Frontal cortex (tissue), 3 donors: ENCODE measurements at regions not wholly inside any gene's neighbourhood (a gene's known extent, or its start where the extent isn't known, plus 50 kb on each side); places are given as distances from the start of the nearest gene placed in this dataset.
"Not testable (repeated sequence)": the region's sequence is repeated elsewhere in the genome, so short reads cannot be mapped to it uniquely, and the experiment has no call there.

Experiments used
- DNase-seq, 2 donors: peaks; one replicate each; pipeline ENCODE4 v3.0.0; 2012; ENCODE audit warnings: low spot score in 2 of 2
- FAIRE-seq: peaks from 2 replicates; lab custom pipeline; 2012; peaks lifted over from hg19 to GRCh38; lab: Jason Lieb, UNC
- donor health status: control.
- donor health status: control.
- donor health status: control.

DNA sequence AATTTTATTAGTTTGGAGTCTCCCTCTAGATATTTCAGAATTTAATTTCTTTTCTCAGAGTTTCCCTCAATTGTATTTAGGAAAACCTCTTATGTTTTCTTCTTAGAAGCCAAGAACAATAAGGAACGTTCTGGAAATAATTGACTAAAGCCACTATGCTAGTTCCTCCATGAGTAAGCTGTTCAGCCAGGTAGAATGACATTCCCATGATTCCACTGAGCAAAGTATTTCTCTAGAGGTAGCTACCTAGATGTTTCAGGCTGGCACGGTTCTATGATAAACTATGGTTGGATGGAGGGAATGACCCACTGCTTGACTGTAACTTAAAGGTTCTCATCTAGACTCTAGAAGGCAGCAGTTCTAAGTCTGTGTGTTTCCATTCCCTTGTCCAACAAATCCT lies 62.4 kb downstream of the CLDN17 start:
- FAIRE-seq, result no peak
- DNase-seq, result no peak

DNA sequence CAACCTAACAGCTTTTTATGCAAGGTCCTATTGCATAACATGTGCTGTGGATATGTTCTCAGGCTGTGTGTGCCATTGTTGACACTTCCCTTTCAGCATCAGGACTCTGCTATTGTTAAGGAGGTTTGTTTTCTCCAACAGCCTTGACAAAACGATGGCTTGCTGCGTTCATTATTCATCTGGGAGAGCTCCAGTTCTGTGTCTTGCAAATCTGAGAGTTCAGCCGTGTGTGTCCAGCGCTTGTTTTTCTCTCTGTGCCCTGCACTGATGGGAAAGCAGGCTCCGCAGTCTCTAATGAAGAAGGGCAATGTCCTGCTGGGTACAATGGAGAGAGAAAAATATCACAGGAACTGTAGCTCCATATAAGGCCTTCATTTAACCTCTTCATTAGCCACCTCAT lies 63.7 kb downstream of the CLDN17 start:
- FAIRE-seq (no peak), DNase-seq (no peak)

DNA sequence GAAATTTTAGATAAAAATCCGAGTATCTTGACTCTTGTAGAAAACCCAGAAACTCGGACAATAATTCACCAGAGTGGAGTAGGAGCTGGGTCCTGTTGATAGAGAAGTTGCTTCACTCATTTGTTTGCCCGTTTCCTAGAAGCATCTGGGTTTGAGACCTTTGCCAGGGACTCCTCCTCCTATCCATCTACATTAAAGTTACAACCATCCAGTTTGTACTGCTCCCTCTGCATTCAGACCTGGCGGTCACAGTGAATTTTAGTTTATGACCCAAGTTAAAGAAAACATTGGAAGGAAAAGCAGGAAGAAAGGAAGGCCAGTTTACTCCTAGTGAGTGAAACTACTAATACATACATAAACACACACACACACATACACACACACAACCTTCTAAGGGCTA lies 64.6 kb downstream of the CLDN17 start:
- DNase-seq (no peak), FAIRE-seq (no peak)

DNA sequence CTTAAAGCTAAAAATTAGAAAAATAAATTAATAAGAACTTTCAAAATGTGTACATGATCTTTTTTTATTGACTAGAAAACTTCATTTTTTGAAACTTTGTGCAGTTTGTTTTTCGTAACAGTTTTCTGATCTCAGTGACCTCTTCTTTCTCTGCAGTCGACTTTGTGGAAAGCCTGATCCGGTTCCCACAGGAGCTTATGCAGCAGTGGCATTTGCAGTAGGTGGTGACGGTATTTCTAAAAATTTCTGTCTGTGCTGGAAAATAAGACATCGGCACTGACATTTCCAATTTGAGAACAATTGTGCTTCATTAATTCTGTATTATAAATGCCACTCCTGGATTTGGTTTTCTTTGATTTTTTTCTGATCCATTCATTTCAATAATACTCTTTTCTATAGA lies 68.8 kb downstream of the CLDN17 start:
- no peak for DNase-seq
- no peak for FAIRE-seq

DNA sequence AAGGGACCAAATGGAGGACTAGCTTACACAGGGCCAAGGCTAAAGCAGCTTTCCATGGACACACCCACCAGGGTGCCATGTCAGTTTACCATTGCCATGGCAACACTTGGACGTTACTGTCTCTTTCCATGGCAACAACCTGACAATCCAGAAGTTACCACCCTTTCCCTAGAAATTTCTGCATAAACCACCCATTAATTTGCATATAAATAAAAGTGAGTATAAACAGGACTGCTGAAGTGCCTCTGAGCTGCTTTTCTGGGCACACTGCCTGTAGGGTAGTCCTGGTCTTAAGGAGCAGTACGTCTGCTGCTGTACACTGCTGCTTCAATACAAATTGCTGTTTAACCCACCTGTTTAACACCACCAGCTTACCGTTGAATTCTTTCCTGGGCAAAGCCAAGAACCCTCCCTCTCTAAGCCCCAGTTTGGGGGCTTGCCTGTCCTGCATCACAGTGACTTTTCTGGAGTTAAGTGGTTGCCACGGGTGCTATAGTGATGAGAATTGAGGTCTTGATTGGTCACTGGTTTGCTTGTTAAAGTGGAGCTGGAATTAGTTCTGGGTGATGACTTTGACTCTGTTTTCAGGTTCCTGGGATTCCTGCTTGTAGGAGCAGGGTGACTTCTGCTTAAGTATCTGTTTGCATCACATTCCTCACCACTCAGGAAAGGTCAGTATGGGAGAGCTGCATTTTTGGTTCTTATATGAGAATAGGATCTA lies 83.2 kb downstream of the CLDN17 start:
- DNase-seq (no peak), FAIRE-seq (no peak)

DNA sequence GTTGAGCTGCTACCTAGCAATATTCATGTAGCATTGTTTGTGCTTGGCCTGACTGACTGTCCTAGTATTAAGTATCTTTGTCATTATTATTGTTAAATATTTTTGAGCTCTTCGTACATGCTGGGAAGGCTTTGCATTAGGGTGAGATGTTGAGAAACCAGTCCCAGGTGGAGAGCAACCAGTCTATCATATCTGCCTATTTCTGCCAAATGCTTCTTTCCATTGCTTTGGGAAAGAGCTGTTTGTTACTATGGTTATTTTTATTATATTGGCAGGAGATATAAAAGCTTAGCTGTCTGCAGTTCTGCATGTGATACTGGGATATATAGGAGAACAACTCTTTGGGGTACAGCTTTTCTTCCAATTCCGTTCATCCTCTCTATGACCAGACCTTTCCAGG lies 85.1 kb downstream of the CLDN17 start:
- DNase-seq, result no peak

DNA sequence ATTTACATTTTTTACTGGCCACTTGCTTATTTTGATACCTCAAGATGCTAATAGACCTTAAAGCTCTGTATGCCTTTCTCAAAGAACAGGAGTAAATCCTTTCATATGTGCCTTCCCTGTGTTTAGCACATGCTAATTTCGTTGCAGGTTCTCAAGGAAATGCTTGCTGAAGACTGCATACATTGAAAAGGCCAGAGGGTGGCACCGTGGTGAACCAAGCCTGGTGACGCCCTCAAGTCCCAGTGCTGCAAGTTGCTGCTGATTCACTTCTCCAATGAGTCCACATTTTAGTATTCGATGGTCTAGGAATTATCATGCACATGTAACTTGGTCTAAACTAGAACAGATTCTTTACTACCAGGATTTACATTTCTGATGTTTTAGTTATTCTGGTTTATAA lies 94.1 kb downstream of the CLDN17 start:
- FAIRE-seq (no peak), DNase-seq (no peak)

More for the DNA sequence above, 85.1 kb downstream of the CLDN17 start:
- FAIRE-seq, result no peak

DNA sequence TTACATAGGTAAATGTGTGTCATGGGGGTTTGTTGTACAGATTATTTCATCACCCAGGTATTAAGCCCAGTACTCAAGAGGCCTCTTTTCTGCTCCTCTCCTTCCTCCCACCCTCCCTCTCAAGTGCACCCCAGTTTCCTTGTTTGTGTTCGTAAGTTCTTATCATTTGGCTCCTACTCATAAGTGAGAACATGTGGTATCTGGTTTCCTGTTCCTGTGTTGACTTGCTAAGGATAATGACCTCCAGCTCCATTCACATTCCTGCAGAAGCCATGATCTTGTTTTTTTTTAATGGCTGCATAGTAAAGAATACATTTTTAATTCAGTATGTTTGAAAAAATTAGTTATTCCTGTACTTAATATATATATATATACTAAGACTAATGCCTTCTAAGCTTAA lies 107.7 kb downstream of the CLDN17 start:
- no peak for FAIRE-seq

DNA sequence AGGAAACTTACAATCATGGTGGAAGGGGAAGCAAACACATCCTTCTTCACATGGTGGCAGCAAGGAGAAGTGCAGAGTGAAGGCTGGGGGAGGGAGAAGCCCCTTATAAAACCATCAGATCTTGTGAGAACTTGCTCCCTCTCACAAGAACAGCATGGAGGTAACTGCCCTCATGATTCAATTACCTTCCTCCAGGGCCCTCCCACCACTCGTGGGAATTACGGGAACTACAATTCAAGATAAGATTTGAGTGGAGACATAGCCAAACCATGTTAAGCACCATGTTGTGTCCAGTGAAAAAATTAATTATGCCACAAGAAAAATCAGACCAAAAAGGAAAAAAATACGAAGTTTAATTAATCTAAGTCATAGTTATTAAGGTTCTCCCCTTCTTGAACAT lies 109.5 kb downstream of the CLDN17 start:
- no peak for FAIRE-seq
- no peak for DNase-seq

More for the DNA sequence above, 107.7 kb downstream of the CLDN17 start:
- DNase-seq, result no peak

DNA sequence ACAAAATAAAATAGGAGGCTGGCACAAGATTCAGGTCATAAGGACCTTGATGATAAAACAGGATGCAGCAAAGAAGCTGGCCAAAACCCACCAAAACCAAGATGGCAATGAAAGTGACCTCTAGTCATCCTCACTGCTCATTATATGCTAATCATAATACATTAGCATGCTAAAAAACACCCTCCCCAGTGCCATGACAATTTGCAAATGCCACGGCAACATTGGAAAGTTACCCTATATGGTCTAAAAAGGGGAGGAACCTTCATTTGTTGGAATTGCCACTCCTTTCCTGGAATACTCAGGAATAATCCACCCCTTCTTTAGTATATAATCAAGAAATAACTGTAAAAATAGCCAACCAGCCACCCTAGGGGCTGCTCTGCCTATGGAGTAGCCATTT lies 108.8 kb upstream of the GRIK1 start:
- DNase-seq (no peak), FAIRE-seq (no peak)

DNA sequence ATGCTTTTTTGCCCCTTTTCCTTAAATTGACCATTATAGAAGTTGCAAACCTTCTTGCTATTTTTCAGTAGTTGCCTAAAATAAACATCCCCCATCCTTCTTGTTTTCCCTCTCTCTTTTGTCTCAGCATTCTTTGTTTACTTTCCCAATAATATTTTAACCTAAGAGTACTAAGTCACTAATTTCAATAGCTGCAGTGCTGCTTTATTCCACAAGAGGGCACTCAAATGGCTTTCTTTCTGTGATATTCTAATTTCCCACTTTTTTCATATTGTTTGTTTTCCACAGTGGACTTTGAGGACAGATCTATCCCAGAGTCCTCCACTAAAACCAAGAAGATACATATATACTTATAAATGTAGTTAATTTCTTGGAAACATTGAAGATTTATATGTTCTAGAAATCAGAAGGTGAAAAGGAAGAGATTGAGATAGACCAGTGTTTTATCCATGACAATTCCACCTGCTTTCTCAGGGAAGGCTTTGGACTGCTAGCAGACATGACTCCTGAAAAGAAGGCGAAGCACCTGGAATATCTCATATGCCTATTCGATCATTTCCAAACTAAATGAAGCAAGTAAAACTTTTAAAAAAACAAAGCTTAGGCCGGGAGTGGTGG lies 104.8 kb upstream of the GRIK1 start:
- FAIRE-seq (peak; percentile 59), DNase-seq (no peak)

DNA sequence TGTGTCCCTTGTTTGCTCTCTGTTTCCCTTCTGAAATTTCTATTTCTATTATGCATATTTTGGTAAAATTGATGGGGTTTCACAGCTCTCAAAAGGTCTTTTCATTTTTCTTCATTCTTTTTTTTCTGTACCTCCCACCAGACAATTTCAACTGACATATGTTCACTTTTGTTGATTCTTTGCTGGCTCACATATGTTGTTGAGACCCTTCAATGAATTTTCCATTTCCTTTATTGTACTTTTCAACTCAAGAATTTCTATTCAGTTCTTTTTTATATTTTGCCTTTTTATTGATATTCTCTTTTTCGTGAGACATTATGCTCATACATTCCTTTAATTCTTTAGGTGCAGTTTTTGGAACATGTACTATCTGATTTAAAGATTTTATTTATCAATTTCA lies 102.6 kb upstream of the GRIK1 start:
- DNase-seq, result no peak

DNA sequence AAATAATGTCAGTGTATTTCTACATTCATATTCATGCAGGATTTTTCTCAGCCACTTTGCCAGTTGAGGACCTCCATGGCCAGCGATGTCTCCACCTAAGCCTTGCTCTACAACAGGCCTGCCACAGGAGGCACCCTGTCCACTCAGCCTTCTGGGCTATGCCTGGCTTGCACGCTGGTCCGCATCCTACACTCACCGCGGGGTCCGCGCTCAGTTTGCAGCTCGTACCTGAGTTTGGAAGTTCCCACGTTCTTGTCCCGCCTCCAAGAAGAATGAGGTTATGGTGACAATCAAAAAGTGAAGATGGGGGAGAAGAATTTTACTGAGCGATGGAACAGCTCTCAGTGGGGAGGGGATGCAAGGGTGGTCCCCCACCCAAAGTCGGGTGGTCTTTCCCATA lies 93.6 kb upstream of the GRIK1 start:
- FAIRE-seq, result no peak
- no peak for DNase-seq

More for the DNA sequence above, 102.6 kb upstream of the GRIK1 start:
- no peak for FAIRE-seq

DNA sequence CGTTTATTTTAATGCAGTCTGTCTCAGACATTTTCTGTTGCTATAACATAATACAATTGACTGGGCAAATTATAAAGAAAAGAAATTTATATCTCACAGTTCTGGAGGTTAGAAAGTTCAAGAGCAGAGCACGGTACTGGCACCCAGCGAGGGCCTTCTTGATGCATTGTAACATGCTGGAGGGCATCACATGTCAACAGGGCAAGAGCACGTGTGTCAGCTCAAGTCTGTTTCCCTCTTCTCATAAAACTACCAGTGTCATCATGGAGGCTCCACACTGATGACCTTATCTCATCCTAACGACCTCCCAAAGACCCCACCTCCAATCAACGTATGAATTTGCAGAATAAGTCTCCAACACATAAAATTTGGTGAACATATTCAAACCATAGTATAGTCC lies 90.6 kb upstream of the GRIK1 start:
- FAIRE-seq, result no peak
- no peak for DNase-seq

DNA sequence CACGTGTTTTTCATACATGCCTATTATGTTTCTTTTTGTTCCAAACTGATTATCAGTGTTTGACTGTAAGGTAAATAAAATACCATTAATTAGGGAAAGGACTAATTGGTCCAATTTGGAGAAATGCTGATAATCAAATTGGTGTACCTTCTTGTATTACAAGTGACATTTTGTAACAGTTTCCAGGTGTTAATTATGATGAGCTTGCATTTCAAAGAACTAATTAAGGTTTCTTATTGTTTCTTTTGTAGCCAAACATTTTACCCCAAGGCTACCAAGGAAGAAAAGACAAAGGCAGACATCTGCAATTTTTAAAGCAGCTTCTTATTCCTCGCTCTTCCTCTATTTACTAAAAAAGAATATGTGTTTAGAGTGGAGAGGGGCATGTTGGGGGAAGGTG lies 88.7 kb upstream of the GRIK1 start:
- DNase-seq, result no peak
- FAIRE-seq, result no peak

DNA sequence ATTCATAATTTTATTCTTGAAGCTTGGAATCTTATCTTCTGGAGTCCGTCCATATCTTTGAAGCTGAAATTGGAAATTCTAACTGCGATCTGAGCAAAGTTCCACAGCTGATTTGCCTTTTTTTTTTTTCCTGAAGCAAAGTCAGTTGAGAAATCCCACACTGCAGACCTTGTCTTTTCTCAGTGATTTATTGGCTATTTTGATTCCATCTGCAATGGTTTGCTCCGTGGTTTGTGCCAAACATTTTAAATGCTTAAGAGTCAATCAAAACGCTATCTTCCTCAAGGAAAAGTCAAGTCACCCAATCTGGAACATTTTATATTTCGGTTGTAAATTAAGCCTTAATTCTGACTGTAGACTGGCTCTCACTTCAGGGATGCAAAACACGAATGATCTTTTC lies 88.2 kb upstream of the GRIK1 start:
- FAIRE-seq, result no peak
- DNase-seq, result no peak

DNA sequence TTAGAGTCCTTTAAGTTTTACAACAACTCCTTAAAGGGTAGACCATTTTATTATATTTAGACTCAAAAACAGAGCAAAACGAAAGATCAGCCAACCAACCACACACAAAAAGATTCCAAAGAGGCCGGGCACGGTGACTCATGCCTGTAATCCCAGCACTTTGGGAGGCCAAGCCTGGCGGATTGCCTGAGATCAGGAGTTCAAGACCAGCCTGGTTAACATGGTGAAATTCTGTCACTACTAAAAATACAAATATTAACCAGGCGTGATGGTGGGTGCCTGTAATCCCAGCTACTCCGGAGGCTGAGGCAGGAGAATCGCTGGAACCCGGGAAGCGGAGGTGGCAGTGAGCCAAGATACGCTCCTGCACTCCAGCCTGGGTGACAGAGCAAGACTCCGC lies 83.3 kb upstream of the GRIK1 start:
- not testable (repeated sequence) for FAIRE-seq, DNase-seq

DNA sequence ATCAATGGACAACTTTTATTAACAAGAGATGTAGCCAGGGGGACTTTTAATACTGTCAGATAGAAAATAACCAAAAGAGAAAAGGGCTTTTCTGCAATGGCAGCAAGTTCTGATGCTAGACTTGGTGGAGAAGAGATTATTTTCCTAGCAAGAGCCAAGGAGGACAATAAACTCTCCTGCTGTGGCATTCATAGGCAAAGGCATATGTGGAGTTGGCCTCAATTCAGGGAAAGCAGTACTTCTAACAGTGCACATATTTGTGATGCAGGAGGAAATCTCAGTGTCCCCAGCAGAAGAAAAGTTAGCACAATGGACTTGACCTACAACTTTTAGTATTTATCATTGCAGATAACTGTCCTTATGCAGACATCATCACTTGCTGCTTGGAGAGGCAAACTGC lies 75.1 kb upstream of the GRIK1 start:
- FAIRE-seq (no peak), DNase-seq (no peak)

DNA sequence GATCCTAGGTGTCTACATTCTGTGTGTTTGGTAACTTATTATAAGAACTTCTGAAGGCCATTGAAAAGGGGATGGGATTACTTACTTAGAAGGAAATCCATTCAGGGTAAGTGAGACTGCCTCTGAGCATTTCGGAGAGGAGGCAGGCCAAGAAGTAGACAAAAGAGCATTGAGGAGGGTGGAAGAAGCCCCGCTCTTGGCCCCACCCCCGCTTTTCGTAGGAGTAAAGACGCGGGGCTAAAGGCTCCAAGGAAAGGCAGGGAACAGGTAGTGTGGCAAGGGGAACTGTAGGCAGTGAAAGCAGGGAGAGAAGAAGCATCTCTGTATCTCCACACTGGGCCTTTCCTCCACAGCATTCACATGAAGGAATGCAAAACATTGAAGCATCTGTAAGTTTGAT lies 51.8 kb upstream of the GRIK1 start:
- no peak for DNase-seq
- FAIRE-seq, result no peak

DNA sequence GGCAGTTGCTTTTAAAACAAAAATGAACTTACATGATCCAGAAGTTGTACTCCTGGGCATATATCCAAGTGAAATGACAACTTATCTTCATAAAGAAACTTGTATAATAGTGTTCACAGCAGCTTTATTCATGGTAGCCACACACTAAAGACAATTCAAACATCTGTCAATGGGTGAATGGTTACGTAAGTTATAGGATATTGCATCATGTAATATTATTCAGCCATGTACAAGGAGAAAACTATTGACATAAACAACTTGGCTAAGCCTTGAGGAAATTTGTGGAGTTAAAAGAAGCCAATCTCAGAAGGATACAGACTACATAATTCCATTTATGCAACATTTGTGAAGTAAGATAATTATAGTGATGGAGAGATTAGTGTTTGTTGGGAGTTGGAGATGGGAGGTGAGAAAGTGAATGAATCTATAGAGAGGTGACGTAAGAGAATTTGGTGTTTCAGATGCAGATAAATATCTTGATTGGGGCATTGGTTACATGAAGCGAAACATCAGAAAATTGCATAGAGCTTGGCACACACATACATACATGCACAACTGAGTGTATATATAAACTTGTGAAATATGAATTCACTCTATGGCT lies 49.9 kb upstream of the GRIK1 start:
- no peak for FAIRE-seq

More for the DNA sequence above, 49.9 kb upstream of the GRIK1 start:
- DNase-seq, result no peak
